BJ (cell line): ENCODE measurements at regions not wholly inside any gene's neighbourhood (a gene's known extent, or its start where the extent isn't known, plus 50 kb on each side); places are given as distances from the start of the nearest gene placed in this dataset.

Source experiments
- CTCF ChIA-PET: fragments of 350-600 bp; formaldehyde crosslinking; extraction: SDS; loops from one replicate; lab custom pipeline; 2021; ENCODE audit warnings: antibody characterized with exemption, inconsistent platforms; lab: Yijun Ruan, JAX
- POLR2A ChIA-PET: fragments of 300-600 bp; sonication (Branson Sonifier 250); formaldehyde crosslinking; extraction: SDS; loops from one replicate; lab custom pipeline; 2021; ENCODE audit warnings: antibody characterized with exemption; lab: Charles Lee
- DNase-seq: peaks from one replicate; pipeline ENCODE4 v3.0.0-alpha.2; 2011; ENCODE audit warnings: low read depth
- H3K27me3 ChIP-seq: 2 replicates; pipeline ENCODE4 v1.6.0; 2011; ENCODE audit warnings: low read length; ENCODE audit not compliant: control insufficient read depth, insufficient read depth
- H3K36me3 ChIP-seq: 2 replicates; pipeline ENCODE4 v1.5.1; 2011; ENCODE audit warnings: low read length; ENCODE audit not compliant: control insufficient read depth, insufficient read depth
- H3K4me3 ChIP-seq: 2 replicates; pipeline ENCODE4 v1.5.1; 2011; ENCODE audit warnings: low read depth, mild to moderate bottlenecking, control low read depth, low read length
- TF ChIP-seq, protein P1 (sequence below): IDR thresholded peaks from 2 replicates; pipeline ENCODE4 v1.5.1; 2011; ENCODE audit warnings: low read depth, mild to moderate bottlenecking, control low read depth, inconsistent platforms, low read length, moderate library complexity; ENCODE audit not compliant: insufficient read depth

DNA sequence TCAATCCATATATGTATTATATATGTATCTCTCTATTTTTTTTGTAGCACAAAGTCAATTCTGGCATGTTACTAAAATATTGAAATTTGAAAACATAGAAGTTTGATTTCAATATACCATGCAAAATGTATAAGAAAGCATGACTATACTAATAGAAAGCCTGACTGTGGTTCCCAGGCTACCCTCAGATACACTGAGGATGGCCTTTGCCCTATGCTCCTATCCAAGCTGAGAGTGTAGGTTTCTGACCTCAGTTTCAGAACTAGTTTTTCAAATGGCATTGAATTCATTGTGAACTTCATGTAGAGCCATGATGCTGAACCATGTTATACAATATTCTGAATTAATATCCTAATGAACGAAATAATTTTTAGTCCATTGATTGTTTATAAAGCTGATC lies 220.4 kb upstream of the IZUMO3 start:
- H3K36me3 ChIP-seq, result no peaks in the 10 kb centered on the region
- POLR2A ChIA-PET, result no interaction called here
- H3K27me3 ChIP-seq, result no peaks in the 10 kb centered on the region
- H3K4me3 ChIP-seq, result no peak overlapping the region
- TF ChIP-seq, protein P1, sequence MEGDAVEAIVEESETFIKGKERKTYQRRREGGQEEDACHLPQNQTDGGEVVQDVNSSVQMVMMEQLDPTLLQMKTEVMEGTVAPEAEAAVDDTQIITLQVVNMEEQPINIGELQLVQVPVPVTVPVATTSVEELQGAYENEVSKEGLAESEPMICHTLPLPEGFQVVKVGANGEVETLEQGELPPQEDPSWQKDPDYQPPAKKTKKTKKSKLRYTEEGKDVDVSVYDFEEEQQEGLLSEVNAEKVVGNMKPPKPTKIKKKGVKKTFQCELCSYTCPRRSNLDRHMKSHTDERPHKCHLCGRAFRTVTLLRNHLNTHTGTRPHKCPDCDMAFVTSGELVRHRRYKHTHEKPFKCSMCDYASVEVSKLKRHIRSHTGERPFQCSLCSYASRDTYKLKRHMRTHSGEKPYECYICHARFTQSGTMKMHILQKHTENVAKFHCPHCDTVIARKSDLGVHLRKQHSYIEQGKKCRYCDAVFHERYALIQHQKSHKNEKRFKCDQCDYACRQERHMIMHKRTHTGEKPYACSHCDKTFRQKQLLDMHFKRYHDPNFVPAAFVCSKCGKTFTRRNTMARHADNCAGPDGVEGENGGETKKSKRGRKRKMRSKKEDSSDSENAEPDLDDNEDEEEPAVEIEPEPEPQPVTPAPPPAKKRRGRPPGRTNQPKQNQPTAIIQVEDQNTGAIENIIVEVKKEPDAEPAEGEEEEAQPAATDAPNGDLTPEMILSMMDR, result no peak
- CTCF ChIA-PET, result interaction anchor here (0.7 kb wide), 1 partner anchor 30 kb away, joined by 3 read pairs; no protein-coding TSS in a partner anchor
- no peak for DNase-seq

DNA sequence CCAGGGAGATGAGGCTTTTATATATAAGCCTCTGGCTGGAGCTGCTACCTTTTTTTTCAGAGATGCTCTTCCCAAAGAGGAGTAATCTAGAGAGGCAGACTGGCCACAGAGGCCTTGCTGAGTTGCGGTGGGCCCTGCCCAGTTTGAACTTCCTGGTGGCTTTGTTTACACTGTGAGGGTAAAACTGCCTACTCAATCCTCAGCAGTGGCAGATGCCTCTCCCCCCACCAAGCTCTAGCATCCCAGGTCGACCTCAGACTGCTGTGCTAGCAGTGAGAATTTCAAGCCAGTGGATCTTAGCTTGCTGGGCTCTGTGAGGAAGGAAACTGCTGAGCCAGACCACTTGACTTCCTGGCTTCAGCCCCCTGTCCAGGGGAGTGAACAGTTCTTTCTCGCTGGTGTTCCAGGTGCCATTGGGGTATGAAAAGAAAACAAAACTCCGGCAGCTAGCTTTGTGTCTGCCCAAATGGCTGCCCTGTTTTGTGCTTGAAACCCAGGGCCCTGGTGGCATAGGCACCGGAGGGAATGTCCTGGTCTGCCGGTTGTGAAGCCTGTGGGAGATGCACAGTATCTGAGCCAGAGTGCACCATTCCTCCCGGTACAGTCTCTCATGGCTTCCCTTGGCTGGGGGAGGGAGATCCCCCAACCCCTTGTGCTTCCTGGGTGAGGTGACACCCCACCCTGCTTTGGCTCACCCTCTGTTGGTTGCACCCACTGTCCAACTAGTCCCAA lies 219.5 kb upstream of the IZUMO3 start:
- H3K4me3 ChIP-seq, result no peak overlapping the region
- ChIA-PET CTCF (no interaction called here), POLR2A (no interaction called here)
- H3K36me3 ChIP-seq, result no peaks in the 10 kb centered on the region
- no peak for DNase-seq
- TF ChIP-seq, protein P1, result no peak
- no peaks in the 10 kb centered on the region for H3K27me3 ChIP-seq

DNA sequence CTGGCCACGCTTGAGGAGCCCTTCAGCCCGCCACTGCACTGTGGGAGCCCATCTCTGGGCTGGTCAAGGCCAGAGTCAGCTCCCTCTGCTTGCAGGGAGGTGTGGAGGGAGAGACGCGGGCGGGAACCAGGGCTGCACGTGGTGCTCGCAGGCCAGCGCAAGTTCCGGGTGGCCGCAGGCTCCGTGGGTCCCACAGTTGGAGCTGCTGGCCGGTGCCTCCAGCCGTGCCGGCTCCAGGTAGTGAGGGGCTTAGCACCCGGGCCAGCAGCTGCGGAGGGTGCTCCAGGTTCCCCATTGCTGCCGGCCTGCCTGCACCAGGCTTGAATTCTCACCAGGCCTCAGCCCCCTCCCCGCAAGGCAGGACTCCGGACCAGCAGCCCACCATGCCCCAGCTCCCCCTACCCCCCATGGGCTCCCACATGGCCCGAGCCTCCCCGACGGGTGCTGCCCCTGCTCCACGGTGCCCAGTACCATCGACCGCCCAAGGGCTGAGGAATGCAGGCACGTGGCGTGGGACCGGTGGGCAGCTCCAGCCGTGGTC lies 192.8 kb upstream of the IZUMO3 start:
- Histone ChIP-seq H3K36me3 (no peaks in the 10 kb centered on the region), H3K4me3 (no peak overlapping the region), H3K27me3 (no peaks in the 10 kb centered on the region)
- ChIA-PET POLR2A (no interaction called here), CTCF (no interaction called here)
- TF ChIP-seq, protein P1, result no peak
- no peak for DNase-seq

DNA sequence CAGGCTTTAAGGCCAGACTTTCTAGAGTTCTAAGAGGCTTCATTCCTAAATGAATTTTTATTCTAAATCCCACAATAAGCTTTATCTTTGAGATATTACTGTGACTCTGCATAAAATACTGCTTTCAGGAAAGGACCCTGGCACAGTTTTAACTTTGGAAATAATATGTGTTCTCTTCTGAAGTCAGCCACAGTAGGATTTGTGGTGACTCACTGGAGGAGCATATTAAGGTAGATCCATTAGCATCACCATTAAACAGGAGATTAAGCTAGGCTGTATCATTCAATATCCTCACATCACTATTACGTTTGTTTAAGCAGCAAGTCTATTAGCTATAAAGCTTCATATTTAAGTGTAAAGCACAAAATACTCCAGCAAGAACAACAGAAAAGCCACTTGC lies 186.1 kb upstream of the IZUMO3 start:
- Histone ChIP-seq H3K27me3 (no peaks in the 10 kb centered on the region), H3K36me3 (no peaks in the 10 kb centered on the region), H3K4me3 (no peak overlapping the region)
- POLR2A ChIA-PET, result no interaction called here
- no peak for DNase-seq
- TF ChIP-seq, protein P1, result no peak
- CTCF ChIA-PET, result no interaction called here

DNA sequence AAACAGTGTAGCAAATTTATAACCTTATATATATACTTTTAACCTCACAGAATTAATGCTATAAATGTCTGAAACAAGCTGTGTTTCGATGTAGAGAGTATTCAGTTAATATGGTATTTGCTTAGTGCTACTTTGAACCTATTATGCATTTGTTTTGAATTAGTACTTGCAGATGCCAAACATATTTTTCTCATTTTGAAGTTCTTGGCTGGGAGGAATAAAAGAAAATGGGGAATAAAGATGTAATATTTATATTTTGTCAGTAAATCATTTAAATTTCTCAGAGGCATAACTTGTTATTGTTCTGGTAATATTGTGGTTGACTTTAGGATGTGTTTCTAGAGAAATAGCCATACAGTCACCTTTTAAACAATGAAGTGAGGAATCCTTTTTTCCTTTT lies 175.9 kb upstream of the IZUMO3 start:
- CTCF ChIA-PET, result no interaction called here
- POLR2A ChIA-PET, result no interaction called here
- no peak overlapping the region for H3K4me3 ChIP-seq
- H3K27me3 ChIP-seq, result no peaks in the 10 kb centered on the region
- TF ChIP-seq, protein P1, result no peak
- no peak for DNase-seq
- no peaks in the 10 kb centered on the region for H3K36me3 ChIP-seq
